Pancreas (tissue), 10 donors: ENCODE measurements at regions not wholly inside any gene's neighbourhood (a gene's known extent, or its start where the extent isn't known, plus 50 kb on each side); places are given as distances from the start of the nearest gene placed in this dataset.
A peak's percentile ranks its signal among the peaks of the same experiment; 100 is the strongest.

Experiments
- ATAC-seq, 4 donors: fragments of 200-7000 bp; cut with Tn5 transposase; one replicate each; pipeline versions ENCODE4 v1.8.0 to v1.9.1; 2020; ENCODE audit warnings: mild to moderate bottlenecking in 4 of 4, moderate library complexity in 4 of 4
- DNase-seq, 6 donors: peaks; one replicate each; pipeline ENCODE4 v3.0.0-alpha.2; 2020
- FAIRE-seq: peaks from 2 replicates; lab custom pipeline; 2012; peaks lifted over from hg19 to GRCh38; lab: Jason Lieb, UNC
- H3K27ac ChIP-seq, 4 donors: fragments of 200-600 bp; sonication (generic); 1 replicate in 3 of 4; 2 replicates in 1 of 4; pipeline versions ENCODE4 v1.5.0 to v1.8.0; 2020
- H3K27me3 ChIP-seq, 4 donors: fragments of 200-600 bp; one replicate each; pipeline ENCODE4 v1.8.0; 2021
- H3K36me3 ChIP-seq, 3 donors: fragments of 200-600 bp; sonication (generic) in 1 of 3; one replicate each; pipeline versions ENCODE4 v1.5.0 to v1.8.0; 2020 to 2021
- H3K4me1 ChIP-seq, 3 donors: fragments of 200-600 bp; one replicate each; pipeline ENCODE4 v1.8.0; 2021
- H3K4me3 ChIP-seq, 4 donors: fragments of 200-600 bp; sonication (generic) in 2 of 4; one replicate each; pipeline versions ENCODE4 v1.5.0 to v1.8.0; 2020 to 2021
- H3K9me3 ChIP-seq, 4 donors: fragments of 200-600 bp; one replicate each; pipeline ENCODE4 v1.8.0; 2021
- WGBS, 2 donors: extraction: QIAGEN DNeasy Blood & Tissue Kit; methylation state at CpG; one replicate each; pipeline ENCODE4 v1.1.7; 2013; 5-methylcytosine and 5-hydroxymethylcytosine counted together
- intact Hi-C, 3 donors: fragments of 100-400 bp; cut with DNase I; formaldehyde crosslinking; loops; one replicate each; pipeline versions ENCODE4 v1.11.1 to v1.14.2; 2022
- TF ChIP-seq, protein P1 (sequence below), 4 donors: fragments of 200-600 bp; sonication (generic) in 3 of 4; IDR thresholded peaks; one replicate each; pipeline versions ENCODE4 v1.5.0 to v1.8.0; 2021; ENCODE audit warnings: antibody characterized with exemption in 4 of 4
- donor health status: healthy with polysubstance abuse.
- donor health status: DM: no; HTN: no; CAD: no; lungs with moderate emphysema.
- donor health status: DM: no; HTN: no; CAD: no.
- donor health status: control.
- donor health status: control.
- donor health status: Bipolar disorder and iron deficiency.
- donor health status: DM: yes; HTN: yes; CAD: no.
- donor health status: DM: no; HTN: no; CAD: no.
- donor health status: DM: no; HTN: no; CAD: no.
- donor health status: DM: yes; HTN: yes; CAD: no.

GRCh38 chr4:104262678-104263077, 232.0 kb downstream of the CXXC4 start:
- TF ChIP-seq, protein P1, sequence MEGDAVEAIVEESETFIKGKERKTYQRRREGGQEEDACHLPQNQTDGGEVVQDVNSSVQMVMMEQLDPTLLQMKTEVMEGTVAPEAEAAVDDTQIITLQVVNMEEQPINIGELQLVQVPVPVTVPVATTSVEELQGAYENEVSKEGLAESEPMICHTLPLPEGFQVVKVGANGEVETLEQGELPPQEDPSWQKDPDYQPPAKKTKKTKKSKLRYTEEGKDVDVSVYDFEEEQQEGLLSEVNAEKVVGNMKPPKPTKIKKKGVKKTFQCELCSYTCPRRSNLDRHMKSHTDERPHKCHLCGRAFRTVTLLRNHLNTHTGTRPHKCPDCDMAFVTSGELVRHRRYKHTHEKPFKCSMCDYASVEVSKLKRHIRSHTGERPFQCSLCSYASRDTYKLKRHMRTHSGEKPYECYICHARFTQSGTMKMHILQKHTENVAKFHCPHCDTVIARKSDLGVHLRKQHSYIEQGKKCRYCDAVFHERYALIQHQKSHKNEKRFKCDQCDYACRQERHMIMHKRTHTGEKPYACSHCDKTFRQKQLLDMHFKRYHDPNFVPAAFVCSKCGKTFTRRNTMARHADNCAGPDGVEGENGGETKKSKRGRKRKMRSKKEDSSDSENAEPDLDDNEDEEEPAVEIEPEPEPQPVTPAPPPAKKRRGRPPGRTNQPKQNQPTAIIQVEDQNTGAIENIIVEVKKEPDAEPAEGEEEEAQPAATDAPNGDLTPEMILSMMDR (IDR thresholded peaks at IDR 0.05): no peak
- H3K27me3 ChIP-seq: no peaks in the 10 kb centered on the region
- no peak for FAIRE-seq
- H3K4me1 ChIP-seq: no peaks in the 10 kb centered on the region
- no peak for DNase-seq
- WGBS, 2 donors: 69 to 86% methylated on average over 2 of the region's 2 CpGs
- ATAC-seq: no peak
- no peak overlapping the region for H3K27ac ChIP-seq
- H3K4me3 ChIP-seq: no peak overlapping the region
- intact Hi-C loops: no loop called here
- H3K36me3 ChIP-seq: no peaks in the 10 kb centered on the region
- H3K9me3 ChIP-seq: no peaks in the 10 kb centered on the region

GRCh38 chr4:104248726-104249125, 246.0 kb downstream of the CXXC4 start:
- WGBS, 2 donors: 89 to 100% methylated on average over 1 of the region's 1 CpG
- FAIRE-seq: no peak
- TF ChIP-seq, protein P1 (IDR thresholded peaks at IDR 0.05): no peak

DNA sequence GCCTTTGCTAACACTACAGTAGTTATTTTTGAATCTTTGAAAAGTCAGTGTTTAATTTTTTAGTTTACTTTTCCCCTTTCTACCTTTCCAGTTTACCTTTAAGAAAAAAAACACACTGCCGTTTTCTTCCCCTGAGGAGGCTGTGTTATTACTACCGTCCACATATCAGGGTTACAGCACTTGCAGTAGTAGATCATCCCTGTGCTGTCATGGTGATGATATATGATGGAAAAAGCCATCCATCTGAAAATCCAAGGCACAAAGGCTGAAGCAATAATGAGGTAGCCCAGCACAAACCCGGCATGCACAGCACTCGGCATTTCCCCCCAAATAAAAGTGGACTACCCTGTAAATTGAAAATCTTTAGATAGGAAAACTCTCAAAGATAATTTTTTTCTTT, 258.7 kb downstream of the CXXC4 start:
- Histone ChIP-seq H3K4me3 (no peak overlapping the region), H3K27me3 (no peaks in the 10 kb centered on the region), H3K4me1 (no peaks in the 10 kb centered on the region), H3K36me3 (no peaks in the 10 kb centered on the region), H3K9me3 (no peaks in the 10 kb centered on the region), H3K27ac (no peak overlapping the region)
- intact Hi-C loops: no loop called here
- FAIRE-seq: no peak
- DNase-seq: no peak
- WGBS, 2 donors: 27 to 36% methylated on average over 4 of the region's 4 CpGs
- ATAC-seq: peak in 2 of 4 donors; percentile 34 to 47
- TF ChIP-seq, protein P1 (IDR thresholded peaks at IDR 0.05): no peak

More at GRCh38 chr4:104248726-104249125, 246.0 kb downstream of the CXXC4 start:
- H3K27me3 ChIP-seq: no peaks in the 10 kb centered on the region
- no peak overlapping the region for H3K4me3 ChIP-seq
- no peaks in the 10 kb centered on the region for H3K4me1 ChIP-seq
- no peak overlapping the region for H3K27ac ChIP-seq
- H3K36me3 ChIP-seq: no peaks in the 10 kb centered on the region
- no peaks in the 10 kb centered on the region for H3K9me3 ChIP-seq
- no peak for ATAC-seq
- DNase-seq: peak in 1 of 6 donors; percentile 42
- intact Hi-C loops: no loop called here

- WGBS, 2 donors: 43 to 65% methylated on average over 1 of the region's 1 CpG
- no peak overlapping the region for H3K4me3 ChIP-seq
- H3K36me3 ChIP-seq: no peaks in the 10 kb centered on the region
- TF ChIP-seq, protein P1 (IDR thresholded peaks at IDR 0.05): no peak
- ATAC-seq: no peak
- DNase-seq: no peak
- no peak overlapping the region for H3K27ac ChIP-seq
- no peak for FAIRE-seq
- H3K4me1 ChIP-seq: no peaks in the 10 kb centered on the region
- H3K27me3 ChIP-seq: no peaks in the 10 kb centered on the region
- H3K9me3 ChIP-seq: no peaks in the 10 kb centered on the region
- intact Hi-C loops: no loop called here
These were observed 277.2 kb downstream of the CXXC4 start for GRCh38 chr4:104217526-104217925.

DNA sequence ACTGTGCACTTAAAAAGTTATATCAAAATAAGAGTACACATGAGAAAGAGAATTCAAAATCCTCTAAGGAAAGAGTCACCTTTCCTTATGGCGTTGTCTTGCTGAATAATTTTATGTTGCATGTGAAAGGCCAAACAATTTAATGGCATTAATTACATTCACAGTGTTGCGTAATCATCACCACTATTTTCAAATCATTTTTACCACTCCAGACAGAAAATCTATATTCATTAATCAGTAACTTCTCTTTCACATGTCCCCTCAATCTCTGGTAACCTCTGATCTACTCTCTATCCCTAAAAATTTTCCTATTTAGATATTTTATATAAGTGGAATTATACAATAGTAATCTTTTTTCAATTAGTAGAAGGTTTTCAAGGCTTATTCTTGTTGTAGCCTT, 283.0 kb downstream of the CXXC4 start:
- peak in 1 of 4 donors; percentile 44 for ATAC-seq
- Histone ChIP-seq H3K4me1 (no peaks in the 10 kb centered on the region), H3K4me3 (no peak overlapping the region), H3K27me3 (no peaks in the 10 kb centered on the region), H3K36me3 (no peaks in the 10 kb centered on the region), H3K9me3 (no peaks in the 10 kb centered on the region), H3K27ac (no peak overlapping the region)
- WGBS, 2 donors: 23 to 25% methylated on average over 2 of the region's 2 CpGs
- FAIRE-seq: no peak
- TF ChIP-seq, protein P1 (IDR thresholded peaks at IDR 0.05): no peak
- DNase-seq: no peak
- intact Hi-C loops: no loop called here
